ENCODE measurements at regions not wholly inside any gene's neighbourhood (a gene's known extent, or its start where the extent isn't known, plus 50 kb on each side); places are given as distances from the start of the nearest gene placed in this dataset.

DNA sequence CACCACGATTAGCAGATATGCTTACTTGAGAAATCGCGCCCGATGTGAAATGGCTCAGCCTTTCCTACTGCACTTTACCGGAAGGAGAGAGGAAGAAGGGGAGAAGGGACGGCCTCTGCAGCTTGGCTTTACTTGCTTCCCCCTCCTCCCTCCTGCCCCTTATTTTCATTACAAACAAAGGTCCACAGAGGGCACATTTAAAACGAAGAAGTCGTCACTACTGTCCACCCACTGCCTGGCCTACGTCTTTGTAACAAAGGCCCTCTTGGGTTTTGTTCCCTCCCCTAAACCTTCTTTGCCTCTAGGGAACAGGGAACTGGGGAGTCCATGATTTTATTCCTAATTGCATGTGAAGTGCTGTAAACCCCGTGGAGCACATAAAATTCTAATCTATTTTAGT, 308.5 kb downstream of the LMX1A start:
- Mint-ChIP-seq H3K4me1 (ENCODE audit: low read depth) (no peaks in the 10 kb centered on the region), H3K27ac (no peak overlapping the region), H3K9me3 (ENCODE audit: insufficient read depth) (no peaks in the 10 kb centered on the region), H3K27me3 (ENCODE audit: low read depth) (no peaks in the 10 kb centered on the region), H3K4me3 (no peak overlapping the region), H3K36me3 (ENCODE audit: low read depth) (no peaks in the 10 kb centered on the region)
- POLR2A ChIA-PET: no interaction called here
- DNase-seq (no peak), ATAC-seq (no peak)
- CTCF ChIA-PET: no interaction called here

DNA sequence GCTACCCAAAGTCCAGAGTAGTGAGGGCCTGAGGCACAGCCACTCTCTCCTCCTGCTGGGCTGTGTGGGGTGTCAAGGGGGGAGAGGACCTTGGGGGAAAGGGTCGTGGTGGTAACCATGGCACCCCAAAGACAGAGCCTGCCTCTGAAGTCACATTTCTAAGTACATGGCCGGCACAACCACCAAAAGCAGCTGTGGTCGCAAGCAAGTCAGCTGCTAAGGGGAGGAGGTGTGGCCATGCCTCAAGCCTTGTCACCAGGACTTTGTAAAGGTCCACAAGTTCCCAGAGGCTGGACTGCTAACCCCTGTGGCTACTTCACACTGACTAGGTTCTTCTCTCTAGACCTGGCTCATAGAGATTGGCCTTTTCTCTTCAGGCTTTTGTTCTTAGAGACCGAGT, 310.6 kb downstream of the LMX1A start:
- H3K36me3 Mint-ChIP-seq (ENCODE audit: low read depth): no peaks in the 10 kb centered on the region
- no peak overlapping the region for H3K4me3 Mint-ChIP-seq
- H3K27ac Mint-ChIP-seq: no peak overlapping the region
- no peaks in the 10 kb centered on the region for H3K4me1 Mint-ChIP-seq (ENCODE audit: low read depth)
- no peaks in the 10 kb centered on the region for H3K27me3 Mint-ChIP-seq (ENCODE audit: low read depth)
- H3K9me3 Mint-ChIP-seq (ENCODE audit: insufficient read depth): no peaks in the 10 kb centered on the region
- POLR2A ChIA-PET: no interaction called here
- CTCF ChIA-PET: no interaction called here
- no peak for DNase-seq
- no peak for ATAC-seq

DNA sequence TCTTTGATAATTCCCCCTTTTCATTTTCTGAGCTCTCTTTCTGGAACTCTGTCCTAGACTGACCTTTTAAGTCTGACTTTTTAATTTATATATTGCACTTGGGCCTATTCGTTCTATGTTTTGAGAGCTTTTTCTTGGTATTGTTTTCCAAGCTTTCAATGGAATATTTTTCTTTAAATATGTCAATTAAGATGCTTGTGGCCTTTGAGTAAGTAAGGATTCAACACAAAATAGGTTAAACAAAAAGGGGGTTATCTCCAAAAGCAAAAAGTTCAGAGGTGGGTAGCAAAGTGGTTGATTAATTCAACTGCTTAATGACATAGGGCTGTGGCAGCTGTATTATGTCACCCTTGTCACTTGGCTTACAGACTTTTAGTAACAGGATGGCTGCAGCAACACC, 315.9 kb downstream of the LMX1A start:
- Mint-ChIP-seq H3K4me1 (ENCODE audit: low read depth) (no peaks in the 10 kb centered on the region), H3K9me3 (ENCODE audit: insufficient read depth) (no peaks in the 10 kb centered on the region), H3K36me3 (ENCODE audit: low read depth) (no peaks in the 10 kb centered on the region), H3K4me3 (no peak overlapping the region), H3K27me3 (ENCODE audit: low read depth) (no peaks in the 10 kb centered on the region), H3K27ac (no peak overlapping the region)
- DNase-seq (no peak), ATAC-seq (no peak)
- ChIA-PET CTCF (no interaction called here), POLR2A (no interaction called here)

- no peaks in the 10 kb centered on the region for H3K27me3 Mint-ChIP-seq (ENCODE audit: low read depth)
- H3K27ac Mint-ChIP-seq: no peak overlapping the region
- no peaks in the 10 kb centered on the region for H3K36me3 Mint-ChIP-seq (ENCODE audit: low read depth)
- H3K9me3 Mint-ChIP-seq (ENCODE audit: insufficient read depth): no peaks in the 10 kb centered on the region
- no peak for DNase-seq
- ChIA-PET CTCF (no interaction called here), POLR2A (no interaction called here)
- no peak overlapping the region for H3K4me3 Mint-ChIP-seq
- no peak for ATAC-seq
- H3K4me1 Mint-ChIP-seq (ENCODE audit: low read depth): no peaks in the 10 kb centered on the region
These were observed 316.5 kb downstream of the LMX1A start for GRCh38 chr1:165039996-165040395.

DNA sequence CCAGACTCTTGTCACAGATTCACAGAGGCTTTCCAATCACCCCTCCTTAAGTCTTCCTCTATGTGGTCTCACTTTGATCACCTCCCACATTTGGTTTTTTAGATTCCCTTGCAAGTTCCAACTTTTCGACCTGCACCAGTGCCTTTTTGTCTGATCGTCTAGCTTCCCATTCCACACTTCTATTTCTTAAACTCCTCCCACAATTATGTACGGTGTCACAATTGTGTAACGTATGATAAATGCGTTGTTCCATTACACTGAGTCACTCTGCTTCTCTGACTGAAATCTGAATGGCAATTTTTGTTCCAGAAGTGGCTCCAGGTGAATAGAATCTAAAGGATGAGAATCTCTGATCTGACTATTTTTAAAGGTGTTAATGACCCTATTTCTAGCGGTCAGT, 320.1 kb downstream of the LMX1A start:
- H3K4me1 Mint-ChIP-seq (ENCODE audit: low read depth): no peaks in the 10 kb centered on the region
- H3K27ac Mint-ChIP-seq: no peak overlapping the region
- H3K27me3 Mint-ChIP-seq (ENCODE audit: low read depth): no peaks in the 10 kb centered on the region
- no peak for ATAC-seq
- no peak overlapping the region for H3K4me3 Mint-ChIP-seq
- H3K36me3 Mint-ChIP-seq (ENCODE audit: low read depth): no peaks in the 10 kb centered on the region
- CTCF ChIA-PET: no interaction called here
- H3K9me3 Mint-ChIP-seq (ENCODE audit: insufficient read depth): no peaks in the 10 kb centered on the region
- no peak for DNase-seq
- POLR2A ChIA-PET: no interaction called here

DNA sequence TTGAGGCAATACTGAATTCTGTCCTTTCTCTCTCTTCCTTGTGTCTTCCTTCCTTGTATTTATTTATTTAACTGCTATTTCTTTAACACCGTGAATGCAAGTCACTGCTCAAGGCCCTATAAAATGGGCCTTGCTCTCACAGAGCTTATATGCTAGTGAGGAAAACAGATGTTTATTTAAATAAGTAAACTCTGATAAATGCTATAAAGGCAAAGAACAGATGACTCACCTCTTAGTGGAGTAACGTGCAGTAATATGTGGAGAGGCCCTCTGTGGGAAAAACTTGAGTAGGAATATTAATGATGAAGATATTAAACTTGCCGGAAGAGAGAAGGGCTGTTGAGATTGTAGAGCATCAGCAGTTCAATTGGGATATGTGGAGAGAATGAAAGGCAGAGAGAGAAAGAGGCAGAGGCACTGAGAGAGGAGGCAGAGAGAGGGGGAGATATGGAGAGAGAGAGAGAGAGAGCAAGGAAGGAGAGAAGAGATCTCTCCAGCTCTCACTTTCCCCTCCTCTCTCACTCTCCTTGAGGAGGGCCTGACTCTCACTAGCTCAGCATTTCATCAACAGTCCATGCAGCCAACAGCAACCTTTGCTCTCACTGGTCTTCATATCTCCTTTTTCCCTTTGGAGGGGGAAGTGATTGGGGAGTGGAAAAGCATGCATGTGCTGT, 322.2 kb downstream of the LMX1A start:
- no peaks in the 10 kb centered on the region for H3K4me1 Mint-ChIP-seq (ENCODE audit: low read depth)
- H3K36me3 Mint-ChIP-seq (ENCODE audit: low read depth): no peaks in the 10 kb centered on the region
- no peak overlapping the region for H3K4me3 Mint-ChIP-seq
- no peak overlapping the region for H3K27ac Mint-ChIP-seq
- DNase-seq (no peak), ATAC-seq (no peak)
- no peaks in the 10 kb centered on the region for H3K9me3 Mint-ChIP-seq (ENCODE audit: insufficient read depth)
- ChIA-PET POLR2A (no interaction called here), CTCF (no interaction called here)
- H3K27me3 Mint-ChIP-seq (ENCODE audit: low read depth): no peaks in the 10 kb centered on the region

- POLR2A ChIA-PET: no interaction called here
- no peak overlapping the region for H3K4me3 Mint-ChIP-seq
- no peak for ATAC-seq
These were observed 325.5 kb downstream of the LMX1A start for GRCh38 chr1:165031001-165031400.

DNA sequence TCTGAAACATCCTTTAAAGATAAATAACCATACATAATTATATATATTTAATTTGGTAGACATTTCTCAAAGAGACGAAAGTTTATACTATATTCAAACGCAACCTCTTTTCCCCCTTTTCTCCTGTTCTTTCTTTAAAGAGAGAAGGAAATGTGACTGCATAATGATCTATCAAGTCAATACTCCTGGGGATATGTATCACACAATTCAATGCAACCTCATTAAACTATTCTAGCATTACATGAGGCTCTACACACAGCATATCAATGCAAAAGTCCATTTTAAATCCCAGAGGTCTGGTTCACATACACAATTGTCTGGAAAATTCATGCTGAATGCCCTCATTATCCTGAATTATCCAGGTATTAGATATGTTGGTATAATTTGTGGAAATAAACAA, 330.7 kb downstream of the LMX1A start:
- no peaks in the 10 kb centered on the region for H3K27me3 Mint-ChIP-seq (ENCODE audit: low read depth)
- peaks cover 5% of the 10 kb centered on the region for H3K9me3 Mint-ChIP-seq (ENCODE audit: insufficient read depth)
- no peak overlapping the region for H3K27ac Mint-ChIP-seq
- ChIA-PET CTCF (no interaction called here), POLR2A (no interaction called here)
- H3K36me3 Mint-ChIP-seq (ENCODE audit: low read depth): no peaks in the 10 kb centered on the region
- no peak overlapping the region for H3K4me3 Mint-ChIP-seq
- ATAC-seq (no peak), DNase-seq (no peak)
- no peaks in the 10 kb centered on the region for H3K4me1 Mint-ChIP-seq (ENCODE audit: low read depth)

More at GRCh38 chr1:165031001-165031400, 325.5 kb downstream of the LMX1A start:
- no peak for DNase-seq
- no peak overlapping the region for H3K27ac Mint-ChIP-seq
- no peaks in the 10 kb centered on the region for H3K27me3 Mint-ChIP-seq (ENCODE audit: low read depth)
- H3K9me3 Mint-ChIP-seq (ENCODE audit: insufficient read depth): peaks cover 2% of the 10 kb centered on the region
- no peaks in the 10 kb centered on the region for H3K36me3 Mint-ChIP-seq (ENCODE audit: low read depth)
- CTCF ChIA-PET: no interaction called here
- H3K4me1 Mint-ChIP-seq (ENCODE audit: low read depth): no peaks in the 10 kb centered on the region

GRCh38 chr1:165014753-165015152, 341.8 kb downstream of the LMX1A start:
- no peak overlapping the region for H3K4me3 Mint-ChIP-seq
- peaks cover 5% of the 10 kb centered on the region for H3K9me3 Mint-ChIP-seq (ENCODE audit: insufficient read depth)
- no peaks in the 10 kb centered on the region for H3K27me3 Mint-ChIP-seq (ENCODE audit: low read depth)
- POLR2A ChIA-PET: no interaction called here
- CTCF ChIA-PET: no interaction called here
- DNase-seq (no peak), ATAC-seq (no peak)
- no peaks in the 10 kb centered on the region for H3K4me1 Mint-ChIP-seq (ENCODE audit: low read depth)
- no peaks in the 10 kb centered on the region for H3K36me3 Mint-ChIP-seq (ENCODE audit: low read depth)
- H3K27ac Mint-ChIP-seq: no peak overlapping the region

DNA sequence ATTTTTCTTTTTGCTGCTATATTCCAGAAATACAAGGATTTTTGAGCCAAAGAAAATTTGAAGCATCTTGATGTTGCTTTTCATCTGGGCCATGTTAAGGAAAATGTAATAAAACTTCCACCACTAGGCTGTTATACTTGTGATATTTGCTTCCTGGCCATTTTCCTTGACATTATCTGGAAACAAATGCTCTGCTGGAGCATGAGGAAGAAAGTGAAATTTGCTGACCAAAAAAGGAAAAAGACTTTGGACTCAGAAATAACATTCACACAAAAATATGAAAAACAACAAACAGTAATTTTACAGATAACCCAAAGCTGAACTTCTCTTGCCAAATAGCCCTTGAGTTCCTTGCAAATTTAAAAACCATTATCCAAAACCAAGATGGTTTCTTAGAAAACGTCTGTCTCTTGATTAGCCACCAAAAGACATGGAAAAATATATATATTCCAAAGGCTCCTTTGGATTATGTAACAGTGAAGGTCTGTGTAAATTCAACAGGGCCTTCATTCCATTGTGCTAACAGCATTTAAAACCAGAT, 344.5 kb downstream of the LMX1A start:
- Mint-ChIP-seq H3K36me3 (ENCODE audit: low read depth) (no peaks in the 10 kb centered on the region), H3K4me3 (no peak overlapping the region), H3K27me3 (ENCODE audit: low read depth) (no peaks in the 10 kb centered on the region), H3K4me1 (ENCODE audit: low read depth) (no peaks in the 10 kb centered on the region), H3K27ac (no peak overlapping the region), H3K9me3 (ENCODE audit: insufficient read depth) (no peaks in the 10 kb centered on the region)
- ChIA-PET POLR2A (no interaction called here), CTCF (no interaction called here)
- ATAC-seq (no peak), DNase-seq (no peak)

DNA sequence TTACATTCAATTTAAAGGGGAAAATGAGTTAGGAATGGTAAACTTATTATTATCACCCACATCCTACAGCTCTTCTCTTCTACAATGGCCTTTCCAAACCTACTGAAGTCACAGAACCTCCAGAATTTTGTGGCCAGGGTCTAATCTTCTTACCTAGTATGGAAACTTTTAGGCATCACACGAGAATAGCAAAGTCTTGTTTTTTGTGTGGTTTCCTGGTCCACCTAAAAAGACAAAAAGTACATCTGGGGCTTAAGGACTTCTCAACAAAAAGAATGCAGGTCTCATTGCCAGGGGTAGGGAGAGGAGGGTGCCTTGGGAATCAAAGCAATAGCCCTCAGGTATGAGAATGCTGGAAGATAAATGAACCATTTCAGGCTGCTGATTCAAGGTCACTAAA, 345.3 kb downstream of the LMX1A start:
- no peak overlapping the region for H3K27ac Mint-ChIP-seq
- H3K27me3 Mint-ChIP-seq (ENCODE audit: low read depth): no peaks in the 10 kb centered on the region
- no peak overlapping the region for H3K4me3 Mint-ChIP-seq
- no peak for DNase-seq
- H3K4me1 Mint-ChIP-seq (ENCODE audit: low read depth): no peaks in the 10 kb centered on the region
- CTCF ChIA-PET: no interaction called here
- ATAC-seq: no peak
- POLR2A ChIA-PET: no interaction called here
- H3K36me3 Mint-ChIP-seq (ENCODE audit: low read depth): no peaks in the 10 kb centered on the region
- H3K9me3 Mint-ChIP-seq (ENCODE audit: insufficient read depth): no peaks in the 10 kb centered on the region

- CTCF ChIA-PET: no interaction called here
- H3K4me3 Mint-ChIP-seq: no peak overlapping the region
These were observed 346.0 kb downstream of the LMX1A start for GRCh38 chr1:165010418-165011070.

DNA sequence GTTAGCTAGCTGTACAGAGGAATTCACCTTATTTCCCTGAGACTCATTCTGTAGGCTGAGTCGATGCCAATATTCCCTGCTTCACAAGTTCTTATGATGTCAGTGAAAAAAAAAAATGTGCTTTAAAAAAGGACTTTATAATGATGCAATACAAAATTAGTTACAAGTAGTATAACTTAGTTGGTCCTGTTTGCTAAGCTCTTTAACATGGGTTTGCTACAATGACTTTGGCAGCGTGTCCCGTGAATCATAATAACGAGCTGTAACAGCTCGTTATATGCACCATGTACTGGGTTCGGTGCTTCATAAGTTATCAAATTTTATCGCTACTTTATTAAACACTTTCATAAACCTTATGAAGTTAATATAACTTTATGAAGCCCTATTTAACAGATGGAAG, 349.7 kb downstream of the LMX1A start:
- DNase-seq (no peak), ATAC-seq (no peak)
- Mint-ChIP-seq H3K27ac (no peak overlapping the region), H3K4me3 (no peak overlapping the region), H3K36me3 (ENCODE audit: low read depth) (no peaks in the 10 kb centered on the region), H3K27me3 (ENCODE audit: low read depth) (no peaks in the 10 kb centered on the region), H3K9me3 (ENCODE audit: insufficient read depth) (no peaks in the 10 kb centered on the region), H3K4me1 (ENCODE audit: low read depth) (no peaks in the 10 kb centered on the region)
- ChIA-PET POLR2A (no interaction called here), CTCF (no interaction called here)

More at GRCh38 chr1:165010418-165011070, 346.0 kb downstream of the LMX1A start:
- Mint-ChIP-seq H3K9me3 (ENCODE audit: insufficient read depth) (no peaks in the 10 kb centered on the region), H3K27me3 (ENCODE audit: low read depth) (no peaks in the 10 kb centered on the region), H3K4me1 (ENCODE audit: low read depth) (no peaks in the 10 kb centered on the region), H3K27ac (no peak overlapping the region), H3K36me3 (ENCODE audit: low read depth) (no peaks in the 10 kb centered on the region)
- DNase-seq (no peak), ATAC-seq (no peak)
- POLR2A ChIA-PET: no interaction called here
